ENCODE measurements at regions not wholly inside any gene's neighbourhood (a gene's known extent, or its start where the extent isn't known, plus 50 kb on each side); places are given as distances from the start of the nearest gene placed in this dataset.
"Not testable (repeated sequence)": the region's sequence is repeated elsewhere in the genome, so short reads cannot be mapped to it uniquely, and the experiment has no call there.

DNA sequence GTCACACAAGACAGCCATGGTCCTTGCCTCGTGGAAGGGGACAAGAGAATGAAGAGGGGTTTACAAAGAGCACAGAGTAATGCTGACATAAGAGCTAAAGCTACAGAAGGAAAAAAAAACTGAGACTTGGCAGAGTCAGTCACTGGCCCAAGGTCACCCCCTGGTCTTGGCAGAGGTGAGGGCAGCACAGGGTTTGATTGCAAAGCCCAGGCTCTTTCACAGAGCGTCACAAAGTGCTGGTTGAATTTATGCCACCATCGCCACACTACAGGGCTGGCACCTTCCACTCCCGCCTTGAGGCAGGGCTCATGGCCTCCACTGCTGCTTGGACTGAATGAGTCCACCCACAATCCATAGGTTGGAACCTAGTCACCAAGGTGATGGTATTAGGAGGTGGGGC lies 190.2 kb downstream of the INHBB start:
- in situ Hi-C loops (cut with HindIII; ENCODE audit: low pct_unique_long_range_greater_than_20kb, low sequenced_read_pairs) = no loop called here
- no peak for TF ChIP-seq JUND (IDR thresholded peaks at IDR 0.05; ENCODE audit: low read depth)

GRCh38 chr2:120538691-120539423 lies 192.9 kb downstream of the INHBB start:
- no peak for TF ChIP-seq JUND (IDR thresholded peaks at IDR 0.05; ENCODE audit: low read depth)
- peak; percentile 30 to 75 for DNase-seq (ENCODE audit: low read depth in 1 of 2, low spot score in 1 of 2)
- in situ Hi-C loops (cut with HindIII; ENCODE audit: low pct_unique_long_range_greater_than_20kb, low sequenced_read_pairs) = no loop called here

More for the DNA sequence above, 190.2 kb downstream of the INHBB start:
- no peak for DNase-seq (ENCODE audit: low read depth in 1 of 2, low spot score in 1 of 2)

DNA sequence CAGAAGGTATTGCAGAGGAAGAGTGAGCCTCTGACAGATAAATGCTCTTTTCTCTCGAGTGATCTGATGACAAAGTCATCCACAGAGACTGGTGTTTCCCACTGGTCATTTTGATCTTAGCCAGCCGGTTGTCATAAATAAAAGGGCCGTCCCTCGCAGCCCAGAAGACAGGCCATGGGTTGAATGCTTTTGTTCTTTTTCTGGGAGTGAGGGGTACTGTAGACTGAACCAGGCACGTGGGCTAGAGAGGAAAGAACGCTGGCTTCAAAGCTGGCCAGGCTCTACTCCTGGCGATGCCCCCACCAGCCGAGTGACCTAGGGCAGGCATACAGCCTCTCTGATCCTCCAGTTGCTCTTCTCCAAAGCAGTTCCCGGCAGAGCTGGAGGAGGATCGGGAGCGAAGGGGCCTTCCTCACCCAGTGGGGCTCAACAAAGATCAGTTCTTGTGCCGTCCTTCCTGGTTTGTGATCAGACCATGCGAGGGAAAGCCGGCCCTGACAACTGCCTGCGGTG lies 193.5 kb downstream of the INHBB start:
- in situ Hi-C loops (cut with HindIII; ENCODE audit: low pct_unique_long_range_greater_than_20kb, low sequenced_read_pairs) = no loop called here
- no peak for DNase-seq (ENCODE audit: low read depth in 1 of 2, low spot score in 1 of 2)
- TF ChIP-seq JUND (IDR thresholded peaks at IDR 0.05; ENCODE audit: low read depth) = no peak

DNA sequence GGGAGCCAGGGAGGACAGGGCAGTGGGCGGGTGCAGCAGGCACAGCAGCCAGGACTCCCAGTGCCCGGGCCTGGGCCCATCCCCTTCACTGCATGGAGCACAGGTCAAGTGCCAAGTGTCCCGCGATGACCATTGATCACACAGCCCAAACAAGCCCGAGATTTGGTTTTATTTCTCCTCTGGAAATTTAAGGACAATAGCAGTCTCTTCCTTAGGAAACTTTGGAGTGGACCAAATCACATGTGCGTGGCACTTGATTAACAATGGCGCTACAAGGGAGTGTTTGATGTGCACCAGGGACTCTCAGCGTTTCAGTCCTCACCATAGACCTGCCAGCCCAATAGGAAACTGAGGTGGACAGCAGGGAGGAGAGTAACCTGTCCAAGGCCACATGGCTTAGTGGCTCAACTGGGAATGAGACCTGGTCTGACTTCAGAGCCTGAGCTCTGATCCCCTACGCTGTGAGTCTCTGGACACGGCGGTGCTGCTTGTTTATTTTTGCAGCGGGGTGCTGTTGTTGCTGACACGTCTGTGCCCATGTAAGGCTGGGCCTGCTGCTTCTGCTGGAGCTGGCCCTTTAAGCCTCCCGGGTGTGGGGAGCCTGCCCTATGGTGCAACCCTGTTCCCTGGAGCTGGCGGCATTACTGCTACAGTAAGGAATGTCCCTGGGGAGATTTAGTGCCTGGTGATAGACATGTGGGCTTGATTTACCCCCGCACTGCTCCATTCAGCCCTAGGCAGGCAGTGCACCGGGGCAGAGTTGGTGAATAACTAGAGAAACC lies 194.2 kb downstream of the INHBB start:
- TF ChIP-seq JUND (IDR thresholded peaks at IDR 0.05; ENCODE audit: low read depth) = no peak
- peak; percentile 47 to 74 for DNase-seq (ENCODE audit: low read depth in 1 of 2, low spot score in 1 of 2)
- in situ Hi-C loops (cut with HindIII; ENCODE audit: low pct_unique_long_range_greater_than_20kb, low sequenced_read_pairs) = no loop called here

- no peak for DNase-seq (ENCODE audit: low read depth in 1 of 2, low spot score in 1 of 2)
- TF ChIP-seq JUND (IDR thresholded peaks at IDR 0.05; ENCODE audit: low read depth) = no peak
- in situ Hi-C loops (cut with HindIII; ENCODE audit: low pct_unique_long_range_greater_than_20kb, low sequenced_read_pairs) = no loop called here
Observed at GRCh38 chr2:120540719-120541552, 194.7 kb upstream of the GLI2 start.

DNA sequence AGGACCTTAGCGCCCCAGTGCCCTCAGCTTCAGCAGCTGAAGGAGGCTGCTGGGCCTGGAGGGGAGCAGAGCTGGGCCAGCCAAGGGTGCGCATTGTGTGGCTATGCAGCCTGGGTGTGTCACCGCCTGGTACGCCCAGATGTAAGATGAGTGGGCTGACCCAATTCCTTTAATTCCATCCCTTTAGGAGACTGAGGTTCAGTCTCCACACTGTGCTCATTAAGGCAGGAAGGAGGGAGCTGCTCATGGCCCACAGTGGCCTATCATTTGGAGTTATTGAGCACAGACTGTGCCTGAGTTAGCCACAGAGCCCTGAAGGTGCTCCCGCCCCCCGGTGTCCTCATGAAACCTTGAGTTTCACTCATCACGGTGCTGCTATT lies 194.1 kb upstream of the GLI2 start:
- no peak for TF ChIP-seq JUND (IDR thresholded peaks at IDR 0.05; ENCODE audit: low read depth)
- in situ Hi-C loops (cut with HindIII; ENCODE audit: low pct_unique_long_range_greater_than_20kb, low sequenced_read_pairs) = no loop called here
- no peak for DNase-seq (ENCODE audit: low read depth in 1 of 2, low spot score in 1 of 2)

GRCh38 chr2:120541972-120542670 lies 193.5 kb upstream of the GLI2 start:
- TF ChIP-seq JUND (IDR thresholded peaks at IDR 0.05; ENCODE audit: low read depth) = no peak
- DNase-seq (ENCODE audit: low read depth in 1 of 2, low spot score in 1 of 2) = no peak
- in situ Hi-C loops (cut with HindIII; ENCODE audit: low pct_unique_long_range_greater_than_20kb, low sequenced_read_pairs) = no loop called here

GRCh38 chr2:120542911-120543527 lies 192.6 kb upstream of the GLI2 start:
- in situ Hi-C loops (cut with HindIII; ENCODE audit: low pct_unique_long_range_greater_than_20kb, low sequenced_read_pairs) = no loop called here
- no peak for TF ChIP-seq JUND (IDR thresholded peaks at IDR 0.05; ENCODE audit: low read depth)
- DNase-seq (ENCODE audit: low read depth in 1 of 2, low spot score in 1 of 2) = no peak

- in situ Hi-C loops (cut with HindIII; ENCODE audit: low pct_unique_long_range_greater_than_20kb, low sequenced_read_pairs) = no loop called here
- no peak for TF ChIP-seq JUND (IDR thresholded peaks at IDR 0.05; ENCODE audit: low read depth)
- DNase-seq (ENCODE audit: low read depth in 1 of 2, low spot score in 1 of 2) = no peak
Observed at GRCh38 chr2:120543899-120544298, 191.8 kb upstream of the GLI2 start.

DNA sequence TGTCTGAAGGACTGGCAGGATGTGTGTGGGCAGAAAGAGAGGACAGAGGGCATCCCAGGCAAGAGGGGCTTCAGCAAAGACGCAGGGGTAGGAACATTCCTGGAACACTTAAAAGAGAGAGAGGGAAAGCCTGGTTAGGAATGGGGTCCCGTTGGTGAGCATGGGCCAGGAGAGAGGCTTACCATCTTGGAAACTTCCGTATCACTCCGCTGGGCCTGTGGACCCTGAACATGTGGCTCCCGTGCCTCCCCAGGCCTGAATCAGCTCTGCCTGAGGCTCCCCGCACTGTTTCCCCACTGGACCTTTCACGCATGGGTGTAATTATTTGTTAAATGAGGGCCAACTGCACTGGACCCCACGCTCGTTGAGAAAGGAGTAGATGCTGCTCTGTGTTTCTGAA lies 191.1 kb upstream of the GLI2 start:
- TF ChIP-seq JUND (IDR thresholded peaks at IDR 0.05; ENCODE audit: low read depth) = no peak
- in situ Hi-C loops (cut with HindIII; ENCODE audit: low pct_unique_long_range_greater_than_20kb, low sequenced_read_pairs) = no loop called here
- DNase-seq (ENCODE audit: low read depth in 1 of 2, low spot score in 1 of 2) = no peak

- in situ Hi-C loops (cut with HindIII; ENCODE audit: low pct_unique_long_range_greater_than_20kb, low sequenced_read_pairs); DNase-seq (ENCODE audit: low read depth in 1 of 2, low spot score in 1 of 2): not testable (repeated sequence)
Observed at GRCh38 chr2:120545007-120545406, 190.7 kb upstream of the GLI2 start.
